Activated CD4-positive, alpha-beta T cell treated with anti-CD3 and anti-CD28 coated beads, Interleukin-2, amount 50 U/mL, for 24 hours (primary cell): ENCODE measurements at regions not wholly inside any gene's neighbourhood (a gene's known extent, or its start where the extent isn't known, plus 50 kb on each side); places are given as distances from the start of the nearest gene placed in this dataset.
"Not testable (repeated sequence)": the region's sequence is repeated elsewhere in the genome, so short reads cannot be mapped to it uniquely, and the experiment has no call there.

Source experiments
- DNase-seq, 2 donors: peaks; one replicate each; pipeline ENCODE4 v3.0.0-alpha.2; 2020; ENCODE audit warnings: low read depth in 1 of 2, low spot score in 1 of 2

DNA sequence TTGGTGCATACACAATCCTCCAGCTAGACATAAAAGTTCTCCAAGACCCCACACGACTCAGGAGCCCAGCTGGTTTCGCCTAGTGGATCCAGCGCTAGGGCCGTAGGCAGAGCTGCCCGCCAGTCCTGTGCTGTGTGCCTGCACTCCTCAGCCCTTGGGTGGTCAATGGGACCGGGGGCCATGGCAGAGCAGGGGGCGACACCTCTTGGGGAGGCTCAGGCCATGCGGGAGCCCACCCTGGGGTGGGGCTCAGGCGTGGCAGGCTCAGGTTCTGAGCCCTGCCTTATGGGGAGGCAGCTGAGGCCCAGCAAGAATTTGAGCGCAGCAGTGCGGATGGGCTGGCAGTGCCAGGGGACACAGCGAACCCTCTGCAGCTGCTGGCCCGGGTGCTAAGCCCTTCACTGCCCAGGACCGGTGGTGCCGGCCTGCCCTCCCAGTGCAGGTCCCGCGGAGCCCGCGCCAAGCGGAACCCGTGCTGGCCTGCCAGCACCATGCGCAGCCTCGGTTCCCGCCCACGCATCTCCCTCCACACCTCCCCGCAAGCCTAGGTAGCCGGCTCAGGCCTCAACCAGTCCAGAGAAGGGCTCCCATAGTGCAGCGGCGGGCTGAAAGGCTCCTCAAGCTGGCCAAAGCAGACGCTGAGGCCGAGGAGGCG is 1566.6 kb upstream of the SLC39A10 start:
- DNase-seq = no peak

DNA sequence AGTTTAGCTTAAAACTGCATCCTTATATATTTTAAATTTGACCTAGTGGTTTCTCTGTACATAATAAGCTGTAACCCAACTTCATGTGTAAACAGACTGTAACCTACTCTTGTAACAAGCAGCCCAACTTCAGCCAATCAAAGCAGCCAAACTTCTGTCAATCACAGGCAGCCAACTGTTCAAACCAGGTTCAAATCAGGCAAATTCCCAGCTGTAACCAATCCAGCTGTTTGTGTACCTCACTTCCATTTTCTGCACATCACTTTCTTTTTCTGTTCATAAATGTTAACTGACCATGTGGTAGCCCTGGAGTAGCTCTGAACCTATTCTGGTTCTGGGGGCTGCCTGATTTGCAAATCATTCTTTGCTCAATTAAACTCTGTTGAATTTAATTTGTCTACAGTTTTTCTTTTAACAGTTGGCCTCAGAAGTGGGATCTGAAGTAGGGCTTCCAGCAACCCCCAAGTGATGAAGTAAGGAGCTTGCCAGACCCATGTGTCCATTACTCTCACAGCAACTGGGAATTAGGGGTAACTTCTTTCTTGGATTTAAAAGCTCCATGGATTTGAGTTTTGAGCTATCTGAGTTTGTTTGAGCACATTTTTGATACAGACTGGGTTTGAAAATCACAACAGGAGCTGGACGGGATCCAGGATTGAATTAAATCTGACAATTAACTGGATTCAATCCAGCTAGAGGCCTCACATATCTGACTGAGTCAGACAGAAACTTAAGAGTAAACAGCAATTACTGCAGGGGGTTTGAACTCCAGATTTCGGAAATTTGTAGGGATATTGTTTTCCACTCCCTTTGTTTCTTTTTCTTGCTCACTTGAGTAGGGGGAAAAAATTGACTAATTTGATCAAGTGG is 1569.7 kb upstream of the SLC39A10 start:
- no peak for DNase-seq

DNA sequence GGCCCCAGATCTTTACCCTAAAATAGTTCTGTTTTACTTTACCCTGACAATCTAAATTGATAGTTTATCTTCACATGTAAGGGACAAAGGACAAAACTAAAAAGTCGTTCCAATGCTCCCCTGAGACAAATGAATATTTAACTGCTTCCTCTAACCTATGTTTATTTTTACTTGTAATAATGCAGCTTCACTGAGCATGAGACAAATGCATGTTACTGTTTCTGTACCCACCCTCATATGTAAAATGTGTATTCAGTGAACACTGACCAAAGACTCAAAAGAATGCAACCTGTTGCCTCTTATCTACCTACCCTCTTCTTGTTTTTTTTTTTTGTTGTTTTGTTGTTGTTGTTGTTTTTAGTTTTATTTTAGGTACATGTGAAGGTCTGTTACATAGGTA is 1570.9 kb upstream of the SLC39A10 start:
- DNase-seq = no peak

DNA sequence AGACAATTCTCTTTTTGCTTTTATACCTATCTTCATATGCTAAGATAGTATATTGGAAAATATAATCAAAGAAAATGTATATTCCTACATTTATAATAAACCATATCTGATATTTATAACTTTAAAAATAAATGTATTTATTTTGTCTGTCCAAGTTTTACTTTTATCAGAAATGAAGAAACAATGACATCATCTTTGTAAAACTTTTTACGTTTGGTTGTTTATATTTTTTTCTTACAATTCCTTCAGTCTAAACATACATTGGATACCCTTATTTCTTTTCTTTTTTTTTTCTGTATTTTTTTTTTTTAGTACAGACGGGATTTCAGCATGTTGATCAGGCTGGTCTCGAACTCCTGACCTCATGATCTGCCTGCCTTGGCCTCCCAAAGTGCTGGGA is 1577.0 kb upstream of the SLC39A10 start:
- no peak for DNase-seq

- no peak for DNase-seq
These were observed 1579.7 kb upstream of the SLC39A10 start for GRCh38 chr2:194077366-194077765.

DNA sequence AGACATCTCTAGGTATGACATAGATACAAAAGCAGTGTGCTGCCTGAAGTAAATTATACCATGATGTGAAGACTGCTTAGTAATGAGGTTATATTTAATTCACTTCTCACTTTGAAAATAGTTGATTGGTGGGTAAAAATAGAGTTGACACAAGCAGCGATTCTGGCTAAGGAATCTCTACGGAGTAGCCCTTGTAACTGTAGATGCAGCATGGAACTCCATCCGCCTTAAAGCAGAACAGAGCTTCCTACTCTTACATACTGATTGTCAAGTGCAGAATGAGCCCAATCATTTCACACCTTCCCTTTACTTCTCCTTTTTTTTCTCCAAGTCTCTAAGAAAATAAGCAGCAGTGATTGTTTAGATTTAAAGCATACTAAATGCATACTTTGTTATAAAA is 1594.6 kb upstream of the SLC39A10 start:
- no peak for DNase-seq

DNA sequence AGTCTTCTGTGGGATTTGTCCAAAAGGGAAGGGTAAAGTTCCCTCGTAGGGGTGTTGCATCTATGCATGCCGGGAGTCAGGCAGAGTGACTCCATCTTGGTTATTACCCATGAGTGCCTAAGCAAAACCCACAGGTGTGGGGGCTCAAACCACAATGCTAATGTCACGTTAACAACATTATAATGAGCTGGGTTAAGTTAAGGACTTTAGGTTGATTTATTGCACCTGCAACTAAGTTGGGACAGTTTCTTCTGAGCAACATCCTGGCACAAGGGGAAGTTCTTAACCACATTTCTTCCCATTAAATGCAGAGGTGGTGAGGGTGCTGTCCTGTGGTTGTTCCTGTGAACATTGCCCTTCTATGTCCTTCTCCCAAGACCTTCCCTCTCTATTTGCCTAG is 1596.8 kb upstream of the SLC39A10 start:
- DNase-seq = no peak

- DNase-seq = no peak
These were observed 1602.7 kb upstream of the SLC39A10 start for GRCh38 chr2:194054313-194054712.

- no peak for DNase-seq
These were observed 1612.7 kb upstream of the SLC39A10 start for GRCh38 chr2:194044321-194044720.

GRCh38 chr2:194021130-194021529 is 1635.9 kb upstream of the SLC39A10 start:
- not testable (repeated sequence) for DNase-seq

DNA sequence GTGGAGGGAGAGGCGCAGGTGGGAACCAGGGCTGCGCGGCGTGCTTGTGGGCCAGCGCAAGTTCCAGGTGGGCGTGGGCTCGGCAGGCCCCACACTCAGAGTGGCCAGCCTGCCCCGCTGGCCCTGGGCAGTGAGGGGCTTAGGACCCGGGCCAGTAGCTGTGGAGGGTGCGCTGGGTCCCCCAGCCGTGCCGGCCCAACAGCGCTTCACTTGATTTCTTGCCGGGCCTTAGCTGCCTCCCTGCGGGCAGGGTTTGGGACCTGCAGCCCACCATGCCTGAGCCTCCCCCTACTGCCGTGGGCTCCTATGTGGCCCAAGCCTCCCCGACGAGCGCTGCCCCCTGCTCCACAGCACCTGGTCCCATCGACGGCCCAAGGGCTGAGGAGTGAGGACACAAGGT is 1636.9 kb upstream of the SLC39A10 start:
- DNase-seq = no peak

- no peak for DNase-seq
These were observed 1641.3 kb upstream of the SLC39A10 start for GRCh38 chr2:194015751-194016150.

DNA sequence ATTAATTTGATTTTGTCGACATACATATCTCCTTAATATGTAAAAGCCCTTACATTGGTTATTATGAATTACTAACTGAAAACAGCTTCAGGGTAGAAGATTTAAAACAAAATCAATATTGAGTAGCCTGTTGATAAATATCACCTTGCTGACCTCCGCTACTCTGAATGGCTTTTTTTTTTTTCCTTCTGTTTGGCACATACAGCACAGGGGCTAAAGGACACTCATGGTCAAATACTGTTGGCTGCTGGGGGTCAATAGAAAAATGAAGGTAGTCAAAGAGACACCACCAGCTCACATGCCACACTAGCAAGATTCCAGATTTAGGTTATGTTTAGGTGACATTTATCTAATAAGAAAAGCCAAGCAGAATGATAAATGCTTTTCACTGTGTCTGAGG is 1642.4 kb upstream of the SLC39A10 start:
- DNase-seq = no peak

- no peak for DNase-seq
These were observed 1652.3 kb upstream of the SLC39A10 start for GRCh38 chr2:194004590-194005206.

DNA sequence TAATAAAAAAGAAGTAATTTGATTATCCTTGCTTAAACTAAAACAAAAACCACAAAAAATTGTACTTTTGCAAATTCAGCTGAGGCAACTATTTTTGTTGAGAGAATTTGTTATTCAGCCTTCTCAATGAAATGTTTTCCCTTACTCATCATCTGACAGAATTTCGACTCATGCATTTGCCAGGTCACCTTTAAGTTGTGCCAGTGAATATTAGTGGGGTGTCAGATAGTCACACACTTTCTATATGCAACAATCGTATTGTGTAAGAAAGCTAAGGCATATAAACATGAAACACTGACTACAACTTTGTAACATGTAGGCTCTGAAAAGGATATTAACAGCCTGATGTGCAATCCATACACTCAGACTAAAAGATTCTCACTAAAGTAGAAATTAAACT is 1653.1 kb upstream of the SLC39A10 start:
- no peak for DNase-seq

DNA sequence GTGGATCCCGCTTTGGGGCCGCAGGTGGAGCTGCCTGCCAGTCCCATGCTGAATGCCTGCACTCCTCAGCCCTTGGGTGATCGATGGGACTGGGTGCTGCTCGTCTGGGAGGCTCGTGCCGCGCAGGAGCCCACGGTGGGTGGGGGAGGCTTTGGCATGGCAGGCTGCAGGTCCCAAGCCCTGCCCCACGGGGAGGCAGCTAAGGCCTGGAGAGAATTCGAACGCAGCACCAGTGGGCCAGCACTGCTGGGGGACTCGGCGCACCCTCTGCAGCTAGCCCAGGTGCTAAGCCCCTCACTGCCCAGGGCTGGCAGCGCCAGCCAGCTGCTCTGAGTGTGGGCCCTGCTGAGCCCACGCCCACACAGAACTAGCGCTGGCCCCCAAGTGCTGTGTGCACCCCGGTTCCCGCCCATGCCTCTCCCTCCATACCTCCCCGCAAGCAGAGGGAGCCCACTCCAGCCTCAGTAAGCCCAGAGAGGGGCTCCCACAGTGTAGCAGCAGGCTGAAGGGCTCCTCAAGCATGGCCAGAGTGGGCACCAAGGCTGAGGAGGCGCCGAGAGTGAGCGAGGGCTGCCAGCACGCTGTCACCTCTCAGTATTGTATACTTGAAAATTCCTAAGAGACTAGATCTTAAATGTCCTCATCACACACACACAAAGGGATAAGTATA is 1654.2 kb upstream of the SLC39A10 start:
- no peak for DNase-seq

GRCh38 chr2:193990868-193991267 is 1666.2 kb upstream of the SLC39A10 start:
- DNase-seq = no peak

GRCh38 chr2:193989645-193990044 is 1667.4 kb upstream of the SLC39A10 start:
- DNase-seq = no peak

DNA sequence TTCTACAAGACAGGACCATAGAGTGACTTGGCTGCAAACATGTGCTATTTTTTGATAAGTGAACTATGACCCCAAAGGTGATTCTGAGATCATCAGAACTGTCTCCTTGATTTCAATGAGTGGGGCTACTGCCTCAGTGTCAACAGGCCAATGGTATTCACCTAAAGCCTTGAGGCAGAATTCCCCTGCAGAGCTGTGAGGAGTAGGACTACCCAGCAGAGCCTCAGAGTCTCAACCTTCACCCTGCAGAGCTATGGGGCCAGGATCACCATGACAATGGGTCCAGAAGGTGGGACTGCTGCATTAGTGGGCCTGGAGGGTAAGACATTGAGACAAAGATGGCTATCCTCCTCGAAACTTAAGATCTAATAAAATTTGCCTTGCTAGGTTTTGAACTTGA is 1668.2 kb upstream of the SLC39A10 start:
- DNase-seq = no peak

DNA sequence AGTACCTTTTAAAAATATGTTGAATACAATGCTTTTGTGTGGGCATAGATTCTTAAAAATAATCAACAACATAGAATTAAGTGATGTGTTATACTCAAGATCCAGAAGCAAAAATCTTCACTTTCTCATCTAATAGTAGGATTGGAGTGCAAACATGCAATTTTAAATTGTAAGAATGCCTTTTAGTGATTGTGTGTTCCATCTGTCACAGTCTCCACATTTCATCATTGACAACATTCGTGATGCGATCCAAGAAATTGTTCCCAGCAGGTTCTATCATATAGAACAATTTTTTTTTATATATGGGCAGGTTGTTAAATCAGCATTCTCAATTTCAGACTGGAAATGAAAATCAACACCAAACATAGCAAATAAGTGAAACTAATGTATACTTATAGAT is 1671.8 kb upstream of the SLC39A10 start:
- DNase-seq = no peak

DNA sequence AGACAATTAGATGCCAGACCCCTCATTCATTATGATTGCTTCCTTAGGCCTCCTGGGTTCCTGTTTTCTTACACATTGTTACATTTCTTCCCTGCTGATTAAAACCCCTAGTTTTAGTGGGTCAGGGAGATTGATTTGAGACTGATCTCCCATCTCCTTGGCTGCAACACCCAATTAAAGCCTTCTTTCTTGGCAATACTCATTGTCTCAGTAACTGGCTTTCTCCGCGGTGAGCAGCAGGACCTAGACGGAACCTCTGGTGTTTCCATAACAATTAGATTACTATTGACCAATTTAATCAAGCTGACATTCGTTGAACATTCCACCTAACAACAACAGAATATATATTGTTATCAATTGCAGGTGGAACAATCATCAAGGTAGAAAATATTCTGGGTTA is 1676.4 kb upstream of the SLC39A10 start:
- DNase-seq = no peak

GRCh38 chr2:193973781-193974180 is 1683.2 kb upstream of the SLC39A10 start:
- DNase-seq = no peak
